ENCODE measurements at regions not wholly inside any gene's neighbourhood (a gene's known extent, or its start where the extent isn't known, plus 50 kb on each side); places are given as distances from the start of the nearest gene placed in this dataset.

DNA sequence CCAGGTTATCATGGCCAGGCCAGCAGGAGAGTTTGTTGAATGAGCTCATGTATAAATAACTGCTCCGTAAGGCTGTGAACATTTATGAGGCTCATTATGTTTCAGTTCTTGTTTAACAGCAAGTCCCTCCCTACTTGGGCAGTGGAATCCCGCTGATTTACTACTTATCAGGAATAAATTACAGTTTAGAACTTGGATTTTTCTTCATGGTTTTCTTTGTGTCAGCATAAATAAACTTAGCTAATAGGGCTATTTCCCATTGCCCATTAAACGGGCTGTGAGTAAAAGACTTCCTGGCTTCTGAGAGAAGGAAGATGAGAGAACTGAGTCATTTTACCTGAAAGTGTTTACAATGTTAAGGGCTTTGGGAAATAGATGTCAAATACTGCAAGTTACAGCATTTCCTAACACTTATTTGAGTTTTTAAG is 701.6 kb upstream of the ANKRD30A start:
- Histone ChIP-seq H2BK5ac (ENCODE audit: low read depth, low read length, poor library complexity, severe bottlenecking) (no peak overlapping the region), H3K23ac (ENCODE audit: low read depth, low read length) (no peak overlapping the region)
- BruUV-seq (replicated peaks) = no TSS peak

More for the DNA sequence above, 701.6 kb upstream of the ANKRD30A start:
- Histone ChIP-seq H2BK120ac (ENCODE audit: low read depth, low read length) (no peak overlapping the region), H4K91ac (ENCODE audit: insufficient read depth, low read depth, low read length) (no peak overlapping the region), H3K9ac (ENCODE audit: low read depth, low read length) (no peak overlapping the region), H4K5ac (ENCODE audit: low read depth, low read length) (no peak overlapping the region), H4K8ac (ENCODE audit: low read depth in 2 of 2, low read length in 2 of 2) (no peak overlapping the region), H3K9me3 (ENCODE audit: control insufficient read depth, insufficient read depth, low read length) (peaks cover 2% of the 10 kb centered on the region; the same call in 1 of the 2 replicates), H3K79me1 (ENCODE audit: low read depth in 1 of 2, low read length in 2 of 2) (no peaks in the 10 kb centered on the region), H3K4me1 (ENCODE audit: control insufficient read depth, insufficient read depth, low read length) (no peaks in the 10 kb centered on the region), H3K27ac (ENCODE audit: insufficient read depth, low read length) (no peak overlapping the region), H2AK9ac (replicated peaks; ENCODE audit: low read depth, low read length, poor library complexity) (no peak overlapping the region), H3K27me3 (ENCODE audit: control insufficient read depth, insufficient read depth, low read length) (no peaks in the 10 kb centered on the region), H3K56ac (ENCODE audit: extremely low read depth, insufficient read depth, low read length) (no peak overlapping the region), H3K4ac (ENCODE audit: low read depth, low read length) (no peak overlapping the region), H3K14ac (replicated peaks; ENCODE audit: low read depth, low read length) (no peak overlapping the region), H3K18ac (ENCODE audit: low read depth, low read length) (no peak overlapping the region), H3K36me3 (ENCODE audit: control insufficient read depth, insufficient read depth, low read length) (no peaks in the 10 kb centered on the region), H2BK20ac (ENCODE audit: low read depth, low read length) (no peak overlapping the region), H3K4me3 (ENCODE audit: insufficient read depth, low read depth, low read length) (no peak overlapping the region), H4K20me1 (ENCODE audit: insufficient read depth, low read length) (no peaks in the 10 kb centered on the region), H3K9me1 (ENCODE audit: insufficient read depth, low read length) (no peaks in the 10 kb centered on the region), H2AFZ (replicated peaks; ENCODE audit: low read length, poor library complexity) (no peak overlapping the region), H2BK15ac (ENCODE audit: low read depth, low read length) (no peak overlapping the region), H3K4me2 (ENCODE audit: low read depth, low read length) (no peak overlapping the region), H2AK5ac (ENCODE audit: low read depth, low read length) (no peak overlapping the region)
- in situ Hi-C loops (cut with MboI; ENCODE audit: low sequenced_read_pairs) (no loop called here), intact Hi-C loops (cut with micrococcal nuclease) (no loop called here), dilution Hi-C loops (cut with HindIII; ENCODE audit: low sequenced_read_pairs, unreplicated experiment) (no loop called here)
- ATAC-seq (ENCODE audit: low read depth) = no peak; the same call in 1 of the 2 replicates
- no peak for DNase-seq
- no CpG with 5 or more reads among the region's 3 CpGs for WGBS, 2 experiments (ENCODE audit: extremely low coverage in 2 of 2, insufficient read length in 1 of 2)
- ChIA-PET POLR2A (ENCODE audit: unreplicated experiment) (no interaction called here), CTCF (no interaction called here)
- TF ChIP-seq NFE2L2 (IDR thresholded peaks at IDR 0.05; ENCODE audit: low read depth, low read length) (no peak), MAFK (IDR thresholded peaks at IDR 0.05; ENCODE audit: low read depth, low read length) (peak; percentile 55)

All from IMR-90 (cell line).